HG03103 (cell line): ENCODE measurements at regions not wholly inside any gene's neighbourhood (a gene's known extent, or its start where the extent isn't known, plus 50 kb on each side); places are given as distances from the start of the nearest gene placed in this dataset.

ENCODE experiments used
- ATAC-seq: cut with Tn5 transposase; IDR thresholded peaks from one replicate; pipeline ENCODE4 v1.9.1; 2021; ENCODE audit warnings: low read depth; ENCODE audit not compliant: unreplicated experiment

GRCh38 chr5:81856948-81857928 is 106.3 kb upstream of the SSBP2 start:
- ATAC-seq = no peak

- no peak for ATAC-seq
Measured at GRCh38 chr5:81855591-81855990, 104.7 kb upstream of the SSBP2 start.

- no peak for ATAC-seq
Measured at GRCh38 chr5:81854915-81855314, 104.0 kb upstream of the SSBP2 start.

GRCh38 chr5:81854485-81854884 is 103.6 kb upstream of the SSBP2 start:
- ATAC-seq = no peak

GRCh38 chr5:81853030-81853357 is 102.1 kb upstream of the SSBP2 start:
- ATAC-seq = no peak

GRCh38 chr5:81852291-81853029 is 101.6 kb upstream of the SSBP2 start:
- ATAC-seq = no peak

GRCh38 chr5:81851481-81852178 is 100.7 kb upstream of the SSBP2 start:
- peak; percentile 69 for ATAC-seq

GRCh38 chr5:81850501-81851357 is 99.8 kb upstream of the SSBP2 start:
- no peak for ATAC-seq

GRCh38 chr5:81849770-81850367 is 99.0 kb upstream of the SSBP2 start:
- ATAC-seq = no peak

- ATAC-seq = no peak
Measured at GRCh38 chr5:81848362-81848880, 97.5 kb upstream of the SSBP2 start.

- ATAC-seq = no peak
Measured at GRCh38 chr5:81846301-81846700, 95.4 kb upstream of the SSBP2 start.

- ATAC-seq = no peak
Measured at GRCh38 chr5:81843845-81844244, 92.9 kb upstream of the SSBP2 start.

- ATAC-seq = no peak
Measured at GRCh38 chr5:81842795-81843398, 92.0 kb upstream of the SSBP2 start.

- ATAC-seq = no peak
Measured at GRCh38 chr5:81839034-81839433, 88.1 kb upstream of the SSBP2 start.

- peak; percentile 67 for ATAC-seq
Measured at GRCh38 chr5:81838307-81838906, 87.5 kb upstream of the SSBP2 start.

GRCh38 chr5:81837667-81838306 is 86.9 kb upstream of the SSBP2 start:
- no peak for ATAC-seq

- ATAC-seq = no peak
Measured at GRCh38 chr5:81835814-81836367, 85.0 kb upstream of the SSBP2 start.
